ENCODE measurements at regions not wholly inside any gene's neighbourhood (a gene's known extent, or its start where the extent isn't known, plus 50 kb on each side); places are given as distances from the start of the nearest gene placed in this dataset.
"Not testable (repeated sequence)": the region's sequence is repeated elsewhere in the genome, so short reads cannot be mapped to it uniquely, and the experiment has no call there.

DNA sequence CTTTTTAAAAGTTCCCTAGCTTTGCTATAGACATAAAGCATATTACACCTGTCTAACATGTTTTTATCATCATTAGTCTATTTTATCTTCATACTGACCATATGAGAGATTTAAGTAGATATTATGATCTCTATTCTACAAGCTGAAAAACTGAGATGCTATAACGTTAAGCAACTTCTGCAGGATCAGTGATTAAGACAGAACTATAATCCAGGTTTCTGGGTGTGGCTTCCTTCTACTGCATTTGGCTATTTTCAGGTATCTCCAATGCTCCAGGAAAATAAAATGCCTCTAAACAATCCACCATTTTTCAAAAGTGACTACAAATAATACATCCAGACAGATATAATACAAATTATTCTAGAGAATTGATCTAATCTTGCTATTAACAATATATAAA, 53.4 kb downstream of the RGS2 start:
- FAIRE-seq (no peak), DNase-seq (ENCODE audit: insufficient read length, low spot score) (no peak)

DNA sequence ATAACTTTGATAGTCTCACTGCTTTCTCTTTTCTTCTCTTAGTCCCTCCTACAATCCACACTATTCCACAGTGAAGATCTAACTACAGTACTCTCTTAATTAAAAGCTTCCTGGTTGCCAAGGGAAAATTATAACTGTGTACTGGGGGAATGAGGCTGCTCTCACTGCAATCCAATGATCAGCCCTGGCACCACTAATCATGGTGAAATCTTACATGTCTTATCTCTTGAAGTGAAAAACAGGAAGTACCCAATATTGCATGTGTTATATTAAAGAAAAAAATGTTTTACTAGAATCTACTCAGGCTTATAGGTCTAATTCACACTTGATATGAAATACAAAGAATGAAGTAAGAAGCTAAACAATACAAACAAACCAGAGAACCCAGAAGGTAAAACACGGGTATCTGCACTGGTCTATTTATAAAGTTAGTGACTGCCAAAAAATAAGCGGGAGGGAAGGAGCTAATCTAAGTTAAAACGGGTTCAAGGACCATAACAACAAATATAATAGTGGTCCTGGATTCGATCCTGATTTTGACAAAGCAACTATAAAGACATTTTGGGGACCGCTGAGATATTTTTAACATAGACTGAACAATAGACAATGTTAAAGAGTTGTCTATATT, 57.5 kb downstream of the RGS2 start:
- no peak for FAIRE-seq
- DNase-seq (ENCODE audit: insufficient read length, low spot score), result no peak

DNA sequence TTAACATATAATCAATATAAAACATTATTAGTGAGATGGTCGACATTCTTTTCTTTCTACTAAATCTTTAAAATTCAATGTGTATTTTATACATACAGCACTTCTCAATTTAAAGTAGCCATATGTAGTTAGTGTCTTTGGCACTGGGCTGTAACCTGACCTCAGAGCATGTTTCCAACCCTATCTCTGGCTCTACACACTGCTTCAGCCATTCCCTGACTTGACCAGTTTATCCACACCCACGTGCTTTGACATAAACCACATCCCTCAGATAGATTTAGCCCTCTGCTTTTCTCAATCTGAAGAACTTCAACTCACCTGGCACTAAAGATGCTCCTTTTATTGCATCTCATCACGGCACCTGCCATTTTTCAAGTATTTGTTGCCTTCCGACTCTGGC, 58.3 kb downstream of the RGS2 start:
- DNase-seq (ENCODE audit: insufficient read length, low spot score), result no peak
- FAIRE-seq, result no peak

DNA sequence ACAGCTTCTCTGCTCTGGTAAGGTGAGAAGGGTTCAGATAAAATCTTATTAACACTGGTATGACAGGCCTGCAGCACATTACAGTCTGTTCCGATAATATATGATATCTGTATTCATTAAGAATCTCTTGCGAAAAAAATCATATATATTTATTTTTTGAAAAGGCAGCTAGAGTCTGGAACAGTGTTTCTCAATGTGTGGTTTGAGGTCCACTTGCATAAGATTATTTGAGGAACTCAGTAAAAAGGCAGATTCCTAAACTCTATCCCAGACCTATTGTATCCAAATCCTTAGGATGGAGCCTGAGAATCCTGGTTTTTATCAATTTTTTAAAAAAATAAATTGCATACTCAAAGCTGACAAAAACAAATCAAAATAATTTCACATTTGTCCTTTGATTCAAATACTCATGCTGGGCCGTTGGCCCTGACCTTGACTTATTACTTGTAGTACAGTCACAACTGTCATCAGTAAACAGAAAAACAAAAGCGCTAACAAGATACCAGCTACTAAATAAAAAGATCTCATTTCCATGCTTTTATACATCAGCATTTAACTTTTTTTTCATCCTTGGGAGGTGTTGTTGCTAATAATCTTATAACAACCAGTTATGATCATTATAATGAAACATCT, 60.6 kb downstream of the RGS2 start:
- FAIRE-seq (no peak), DNase-seq (ENCODE audit: insufficient read length, low spot score) (no peak)

DNA sequence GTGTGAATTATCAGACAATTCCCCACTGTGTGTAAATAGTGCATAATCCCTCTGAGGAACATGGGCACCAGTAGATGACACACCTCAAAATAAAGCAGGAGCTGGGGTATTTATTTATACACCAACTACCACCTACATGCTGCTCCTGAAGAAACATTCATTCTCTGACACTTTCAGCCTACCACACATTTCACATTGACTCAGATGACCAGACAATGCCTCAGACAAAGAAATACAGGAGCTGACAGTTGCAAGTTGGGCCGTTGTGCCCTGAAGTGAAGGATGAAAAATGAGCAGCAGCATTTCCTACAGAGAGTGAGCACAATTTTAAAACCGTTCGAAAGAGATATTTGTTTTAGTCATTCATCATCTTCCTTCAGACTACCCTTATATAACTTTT, 63.2 kb downstream of the RGS2 start:
- FAIRE-seq, result no peak

DNA sequence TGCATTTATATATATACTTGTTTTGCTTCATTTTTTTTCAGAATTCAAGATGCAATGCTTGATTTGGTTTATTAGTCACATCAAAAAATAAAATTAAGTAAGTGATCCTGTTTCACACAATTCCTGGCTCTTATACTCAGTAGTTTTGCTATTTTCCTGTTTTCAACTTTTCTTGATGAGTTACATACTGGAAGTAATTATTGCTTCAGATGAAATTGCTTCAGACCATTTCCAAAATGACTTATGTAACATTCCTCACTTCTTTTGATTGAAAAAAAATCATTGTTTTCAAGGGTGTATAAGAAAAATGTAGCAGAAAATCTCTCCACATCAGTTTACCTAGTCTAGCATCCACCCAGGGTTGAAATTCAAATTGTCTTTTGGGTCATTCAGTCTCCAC, 65.0 kb downstream of the RGS2 start:
- no peak for FAIRE-seq
- DNase-seq (ENCODE audit: insufficient read length, low spot score), result no peak

More for the DNA sequence above, 63.2 kb downstream of the RGS2 start:
- DNase-seq (ENCODE audit: insufficient read length, low spot score), result no peak

DNA sequence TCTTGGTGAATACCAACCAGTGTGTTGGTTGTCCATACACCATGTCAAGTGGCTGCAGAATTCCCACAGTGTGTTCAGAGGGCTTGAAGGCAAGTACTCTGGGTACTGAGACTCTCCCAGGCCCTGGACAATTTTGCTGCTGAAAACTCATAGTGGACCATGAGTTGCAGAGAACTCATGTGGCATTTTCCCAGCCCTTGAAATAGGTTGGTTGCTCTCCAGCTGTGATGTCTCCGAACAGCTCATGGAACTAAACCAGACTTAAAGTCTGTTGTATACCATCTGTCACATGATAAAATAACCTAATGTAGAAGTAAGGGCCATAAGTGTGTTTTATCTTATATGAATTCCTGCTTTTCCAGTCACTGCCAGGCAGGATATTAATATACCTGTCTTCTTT, 67.8 kb downstream of the RGS2 start:
- DNase-seq (ENCODE audit: insufficient read length, low spot score) (no peak), FAIRE-seq (no peak)

DNA sequence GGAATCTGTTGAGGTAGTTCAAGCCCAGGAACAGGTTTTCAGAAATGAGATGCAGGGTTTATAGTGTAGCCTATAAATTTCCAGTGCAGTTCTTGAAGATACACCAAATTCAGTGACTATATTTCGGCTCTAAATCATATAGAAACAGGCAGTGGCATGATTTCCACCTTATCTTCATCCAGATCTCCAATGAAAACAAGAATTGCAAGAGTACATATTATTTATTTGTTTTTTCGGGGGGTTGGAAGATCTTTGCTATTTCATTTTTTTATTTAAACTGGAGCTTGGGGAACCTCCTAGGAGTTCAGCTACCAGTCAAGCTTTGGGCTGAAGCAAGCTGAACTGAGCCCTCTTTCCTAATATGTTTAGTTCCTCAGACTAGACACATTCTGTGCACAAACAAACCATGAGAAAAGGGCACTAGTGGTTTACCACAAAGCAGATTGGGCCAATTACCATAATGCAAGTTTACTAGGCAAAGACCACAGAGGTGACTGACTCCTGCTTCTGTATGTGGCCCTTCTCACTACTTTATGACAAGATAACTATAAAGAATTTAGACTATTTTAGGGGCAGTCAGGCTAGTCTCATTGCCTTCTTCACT, 68.5 kb downstream of the RGS2 start:
- FAIRE-seq, result no peak
- DNase-seq (ENCODE audit: insufficient read length, low spot score), result no peak

DNA sequence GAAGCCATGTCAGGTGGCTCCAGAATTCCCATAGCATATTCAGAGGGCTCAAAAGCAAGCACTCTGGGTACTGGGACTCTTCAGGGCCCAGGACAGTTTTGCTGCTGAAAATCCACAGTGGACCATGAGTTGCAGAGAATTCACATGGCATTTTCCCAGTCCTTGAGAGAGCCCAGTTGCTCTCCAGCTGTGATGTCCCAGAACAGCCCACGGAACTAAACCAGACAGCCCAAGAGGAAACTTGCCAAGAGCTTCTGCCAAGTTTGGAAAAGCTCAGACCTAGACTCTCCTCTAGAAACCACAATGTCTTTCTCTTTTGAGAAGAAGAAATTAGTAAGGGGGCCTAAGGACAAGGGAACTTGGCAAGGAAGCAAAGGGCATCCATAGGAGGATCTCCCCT, 69.4 kb downstream of the RGS2 start:
- DNase-seq (ENCODE audit: insufficient read length, low spot score) (no peak), FAIRE-seq (no peak)

DNA sequence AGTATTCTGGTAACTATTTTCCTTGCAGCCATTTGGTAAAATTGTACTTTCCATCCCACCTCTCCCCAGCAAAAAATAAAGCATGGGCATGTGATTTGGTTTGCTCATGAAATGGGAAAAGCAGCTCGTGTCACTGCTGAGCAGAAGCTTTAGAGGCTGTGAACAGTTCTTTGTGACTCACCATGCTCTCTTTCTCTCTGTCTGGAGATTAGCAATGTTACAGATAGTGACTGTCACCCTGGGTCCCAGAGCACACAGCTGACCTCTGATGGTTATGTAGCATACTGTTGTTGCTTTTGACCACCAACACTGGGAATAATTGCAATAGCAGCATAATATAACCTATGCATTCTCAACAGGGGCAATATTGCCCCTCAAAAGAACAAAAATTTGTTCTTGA, 70.6 kb downstream of the RGS2 start:
- DNase-seq (ENCODE audit: insufficient read length, low spot score), result no peak
- FAIRE-seq, result no peak

DNA sequence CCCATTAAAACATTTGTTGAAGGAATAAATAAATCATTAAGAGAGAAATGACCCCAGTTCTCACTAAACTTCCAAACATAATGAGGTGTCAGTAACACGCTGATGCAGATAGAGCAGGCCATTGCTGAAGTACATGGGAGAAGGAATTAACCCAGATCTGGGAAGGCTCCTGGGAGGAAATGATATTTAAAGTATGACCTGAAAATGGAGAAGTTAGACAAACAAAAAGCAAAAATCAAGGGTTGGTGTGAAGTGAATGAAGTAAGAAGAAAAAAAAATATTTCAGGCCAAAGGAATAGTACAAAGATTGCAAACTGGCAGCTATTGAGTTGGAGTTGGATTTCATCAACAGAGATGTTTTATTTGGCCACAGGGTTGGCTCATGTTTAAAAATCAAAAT, 71.4 kb downstream of the RGS2 start:
- FAIRE-seq (no peak), DNase-seq (ENCODE audit: insufficient read length, low spot score) (no peak)

DNA sequence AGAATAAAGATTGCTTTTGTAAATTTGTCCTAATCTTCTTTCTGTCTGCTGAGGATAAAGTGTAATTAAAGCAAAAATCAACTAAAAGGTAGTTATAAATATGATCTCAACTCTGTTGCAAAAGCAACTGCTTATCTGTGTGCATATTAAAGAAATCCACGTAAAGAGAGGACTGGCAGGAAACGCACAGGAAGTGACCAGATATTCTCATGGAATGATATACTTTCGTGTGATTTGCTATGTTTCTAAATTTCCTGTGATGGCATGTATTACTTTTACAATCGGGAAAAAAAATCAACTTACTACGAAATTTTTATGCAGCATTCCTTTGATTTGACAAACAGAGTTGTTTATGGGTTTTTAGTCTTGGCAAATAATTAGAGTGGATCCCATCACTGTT, 75.4 kb downstream of the RGS2 start:
- DNase-seq (ENCODE audit: insufficient read length, low spot score) (no peak), FAIRE-seq (no peak)

DNA sequence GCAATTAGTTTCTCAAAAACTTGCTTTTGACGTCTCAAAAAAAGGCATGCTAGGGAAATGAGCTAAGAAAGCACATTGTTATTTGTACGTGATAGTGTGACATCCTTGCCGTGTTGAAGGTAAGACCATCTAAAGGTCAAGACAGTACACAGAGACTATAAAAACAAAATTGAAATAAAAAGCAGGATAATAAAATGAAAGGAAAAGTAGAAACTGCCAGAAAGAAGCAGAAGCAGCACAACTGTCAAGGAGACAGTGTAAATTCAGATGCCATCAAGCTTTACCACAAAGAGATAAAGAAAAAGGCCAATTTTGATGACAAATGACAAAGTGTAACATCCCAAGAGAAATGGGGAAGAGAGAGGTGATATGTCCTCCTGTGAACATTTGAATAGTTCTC, 76.5 kb downstream of the RGS2 start:
- DNase-seq (ENCODE audit: insufficient read length, low spot score); FAIRE-seq: not testable (repeated sequence)

DNA sequence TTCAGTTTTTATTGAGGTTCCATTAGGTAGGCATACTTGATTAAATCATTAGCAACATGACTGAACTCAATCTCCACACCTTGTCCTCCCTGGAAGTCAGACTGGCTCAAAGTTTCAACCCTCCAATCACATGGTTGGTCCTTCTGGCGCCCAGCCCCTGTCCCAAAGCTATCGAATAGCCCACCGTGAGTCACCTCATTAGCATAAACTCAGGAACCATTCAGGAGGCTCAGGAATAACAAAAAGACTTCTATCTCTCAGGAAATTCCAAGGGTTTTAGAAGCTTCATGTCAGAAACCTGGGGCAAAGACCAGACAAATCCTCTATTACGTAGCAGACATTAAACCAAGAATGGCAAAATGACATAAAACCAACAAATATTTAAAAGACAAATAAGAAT, 78.6 kb downstream of the RGS2 start:
- FAIRE-seq (no peak), DNase-seq (ENCODE audit: insufficient read length, low spot score) (no peak)

DNA sequence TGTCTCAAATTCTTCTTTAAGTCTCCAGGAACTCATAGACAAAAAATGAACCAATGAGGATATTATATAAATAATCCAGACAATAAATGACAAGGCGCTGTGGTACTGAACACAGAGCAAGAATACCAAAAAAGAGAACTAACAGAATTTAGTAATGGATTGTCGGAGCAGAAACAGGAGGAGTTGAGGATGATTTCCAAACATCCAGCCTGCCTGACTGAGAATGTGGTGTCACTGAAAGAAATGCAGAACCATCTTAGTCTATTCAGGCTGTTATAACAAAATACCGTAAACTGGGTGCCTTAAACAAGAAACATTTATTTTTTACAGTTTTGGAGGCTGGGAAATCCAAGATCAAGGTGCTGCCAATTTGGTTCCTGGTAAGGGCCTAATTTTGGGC, 79.7 kb downstream of the RGS2 start:
- FAIRE-seq (no peak), DNase-seq (ENCODE audit: insufficient read length, low spot score) (no peak)

DNA sequence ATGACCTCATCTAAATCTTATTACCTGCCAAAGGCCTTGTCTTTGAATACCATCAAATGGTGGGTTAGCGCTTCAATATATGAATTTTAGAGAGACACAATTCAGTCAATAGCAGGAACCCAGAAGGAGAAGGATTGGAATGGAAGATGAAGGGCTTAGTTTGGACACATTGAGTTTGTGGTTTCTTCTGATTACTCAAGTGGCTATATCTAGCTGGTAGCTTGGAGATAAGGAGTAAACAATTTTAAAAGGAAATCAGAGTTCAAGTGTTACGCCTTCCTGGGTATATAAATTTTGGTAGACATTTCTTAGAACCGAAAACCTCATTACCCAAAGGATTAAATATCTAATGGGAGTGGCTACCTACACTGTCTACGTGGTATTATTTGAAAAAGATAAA, 80.2 kb downstream of the RGS2 start:
- FAIRE-seq, result no peak
- DNase-seq (ENCODE audit: insufficient read length, low spot score), result no peak

DNA sequence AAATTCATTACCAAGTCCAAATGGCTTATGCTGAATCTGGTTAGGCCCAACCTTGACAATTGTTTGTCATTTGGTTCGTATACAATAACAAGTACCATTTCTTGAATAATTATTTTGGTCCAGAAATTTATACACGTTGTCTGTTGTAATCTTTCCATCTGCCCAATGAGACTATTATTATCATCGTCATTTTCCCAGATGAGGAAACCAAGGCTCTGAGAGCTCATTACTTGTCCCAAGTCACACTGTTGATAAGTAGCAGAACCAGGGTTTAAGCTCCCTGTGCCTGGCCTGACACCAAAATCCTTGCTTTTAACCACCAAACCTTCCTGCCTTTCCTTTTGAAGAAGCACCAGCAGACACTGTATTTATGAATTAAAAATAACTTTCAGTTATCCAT, 81.3 kb downstream of the RGS2 start:
- FAIRE-seq, result no peak

DNA sequence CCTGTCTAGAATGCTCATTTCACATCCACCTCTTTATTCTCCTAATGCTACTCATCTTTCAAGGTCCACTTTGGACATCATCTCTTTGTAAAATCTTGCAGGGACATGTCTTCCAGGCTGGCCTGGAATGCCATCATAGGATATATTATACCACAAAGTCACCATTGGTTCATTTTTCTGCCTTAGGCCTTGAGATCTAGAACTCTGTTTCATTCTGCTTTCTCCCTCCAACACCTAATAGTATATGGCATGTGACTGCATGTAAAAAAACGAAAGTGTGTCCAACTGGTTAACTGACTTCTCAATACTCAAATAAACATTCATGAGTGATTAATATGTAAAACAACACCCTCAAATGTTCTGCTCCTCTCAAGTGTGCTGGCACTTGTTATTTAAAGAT, 84.1 kb downstream of the RGS2 start:
- DNase-seq (ENCODE audit: insufficient read length, low spot score), result no peak
- no peak for FAIRE-seq

More for the DNA sequence above, 81.3 kb downstream of the RGS2 start:
- DNase-seq (ENCODE audit: insufficient read length, low spot score), result no peak

DNA sequence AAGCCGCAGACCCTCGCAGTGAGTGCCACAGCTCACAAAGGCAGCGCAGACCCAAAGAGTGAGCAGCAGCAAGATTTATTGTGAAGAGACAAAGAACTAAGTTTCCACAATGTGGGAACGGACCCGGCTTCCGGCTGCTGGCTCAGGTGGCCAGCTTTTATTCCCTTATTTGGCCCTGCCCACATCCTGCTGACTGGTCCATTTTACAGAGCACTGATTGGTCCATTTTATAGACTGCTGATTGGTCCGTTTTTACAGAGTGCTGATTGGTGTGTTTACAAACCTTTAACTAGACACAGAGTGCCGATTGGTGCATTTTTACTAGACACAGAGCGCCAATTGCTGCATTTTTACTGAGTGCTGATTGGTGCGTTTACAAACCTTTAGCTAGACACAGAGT, 86.6 kb downstream of the RGS2 start:
- not testable (repeated sequence) for DNase-seq (ENCODE audit: insufficient read length, low spot score); FAIRE-seq

DNA sequence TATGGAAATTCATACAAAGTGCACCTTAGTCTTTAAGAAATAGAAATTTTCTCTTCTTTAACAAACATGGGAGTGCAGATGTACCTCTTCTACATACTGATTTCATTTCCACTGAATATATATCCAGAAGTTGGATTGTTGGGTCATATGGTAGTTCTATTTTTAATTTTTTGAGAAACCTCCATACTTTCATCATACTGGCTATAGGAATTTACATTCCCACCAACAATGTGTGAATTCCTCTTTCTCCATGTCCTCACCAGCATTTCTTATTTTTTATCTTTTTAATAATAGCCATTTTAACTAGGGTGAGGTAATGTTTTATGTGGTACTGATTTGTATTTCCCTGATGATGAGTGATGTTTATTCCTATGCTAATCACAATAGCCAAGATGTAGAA, 87.5 kb downstream of the RGS2 start:
- no peak for DNase-seq (ENCODE audit: insufficient read length, low spot score)
- FAIRE-seq, result no peak

DNA sequence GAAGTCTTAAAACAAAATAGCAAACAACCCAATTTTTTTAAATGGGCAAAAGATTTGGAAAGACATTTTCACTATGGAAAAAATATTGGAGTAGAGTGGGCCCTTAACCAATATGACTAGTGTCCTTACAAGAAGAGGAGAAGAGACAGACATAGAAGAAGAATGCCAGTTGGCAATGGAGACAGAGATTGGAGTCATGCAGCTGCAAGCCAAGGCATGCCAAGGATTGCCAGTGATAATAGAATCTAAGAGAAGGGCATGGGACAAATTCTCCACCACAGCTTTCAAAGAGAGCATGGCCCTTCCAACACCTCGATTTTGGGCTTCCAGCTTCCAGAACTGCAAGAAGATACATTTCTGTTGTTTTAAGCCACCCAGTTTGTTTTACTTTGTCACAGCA, 92.7 kb downstream of the RGS2 start:
- FAIRE-seq (no peak), DNase-seq (ENCODE audit: insufficient read length, low spot score) (no peak)

DNA sequence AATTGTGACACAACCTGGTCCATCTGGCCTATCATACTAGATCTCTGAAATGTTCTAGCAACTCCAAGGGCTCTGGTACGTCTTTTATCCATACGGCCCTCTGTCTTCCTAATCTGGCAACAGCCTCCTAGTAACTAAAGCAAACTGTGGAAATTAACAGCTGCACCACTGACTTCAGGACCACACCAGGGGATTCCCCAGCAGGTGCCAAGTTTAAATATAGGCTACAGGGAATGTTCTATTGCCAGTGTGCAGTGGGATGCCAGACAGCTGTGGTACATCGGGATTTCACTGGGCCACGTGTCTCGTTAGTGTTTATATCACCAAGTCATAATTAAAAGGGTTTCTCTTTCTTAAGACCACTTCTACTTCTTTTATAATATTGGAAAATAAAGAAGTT, 94.3 kb downstream of the RGS2 start:
- FAIRE-seq (no peak), DNase-seq (ENCODE audit: insufficient read length, low spot score) (no peak)

Data from HTR-8/SVneo (cell line).